BLaER1 treated with 17β-estradiol and CSF1 and Interleukin-3, amounts not matched to agents 10 nM and 100 nM (cell line): ENCODE measurements at regions not wholly inside any gene's neighbourhood (a gene's known extent, or its start where the extent isn't known, plus 50 kb on each side); places are given as distances from the start of the nearest gene placed in this dataset.

Experiments
- H3K27ac ChIP-seq, 11 experiments: shearing (Covaris generic); formaldehyde crosslinking; 2 replicates each; pipeline ENCODE4 v1.8.1; 2022
- H3K27me3 ChIP-seq, 11 experiments: shearing (Covaris generic); formaldehyde crosslinking; 2 replicates each; pipeline ENCODE4 v1.8.1; 2022
- H3K36me3 ChIP-seq, 11 experiments: shearing (Covaris generic); formaldehyde crosslinking; 2 replicates each; pipeline ENCODE4 v1.8.1; 2022
- H3K4me1 ChIP-seq, 10 experiments: shearing (Covaris generic); formaldehyde crosslinking; 2 replicates each; pipeline ENCODE4 v1.8.1; 2022
- H3K4me2 ChIP-seq, 11 experiments: shearing (Covaris generic); formaldehyde crosslinking; 2 replicates each; pipeline ENCODE4 v1.8.1; 2022
- H3K4me3 ChIP-seq, 10 experiments: shearing (Covaris generic); formaldehyde crosslinking; 2 replicates each; pipeline ENCODE4 v1.8.1; 2022
- H3K9ac ChIP-seq, 11 experiments: shearing (Covaris generic); formaldehyde crosslinking; 2 replicates each; pipeline ENCODE4 v1.8.1; 2022
- H3K9me3 ChIP-seq, 11 experiments: shearing (Covaris generic); formaldehyde crosslinking; replicated peaks in 1 of 11; 2 replicates each; pipeline ENCODE4 v1.8.1; 2022
- H4K20me1 ChIP-seq, 11 experiments: shearing (Covaris generic); formaldehyde crosslinking; 2 replicates each; pipeline ENCODE4 v1.8.1; 2022
- Cebpa-rat ChIP-seq, 11 experiments: shearing (Covaris generic); IDR thresholded peaks; 2 replicates each; pipeline ENCODE4 v1.8.1; 2022

- H4K20me1 ChIP-seq = no peaks in the 10 kb centered on the region
- H3K9me3 ChIP-seq = peaks cover 0 to 13% (median 0%) of the 10 kb centered on the region in 11 experiments; a peak in 3 of 22 replicates
- H3K36me3 ChIP-seq = no peaks in the 10 kb centered on the region
- H3K27ac ChIP-seq = no peak overlapping the region
- H3K4me3 ChIP-seq = no peak overlapping the region
- no peak overlapping the region for H3K9ac ChIP-seq
- no peaks in the 10 kb centered on the region for H3K27me3 ChIP-seq
- TF ChIP-seq Cebpa-rat (IDR thresholded peaks at IDR 0.05) = no peak
- peaks cover 0 to 28% (median 2%) of the 10 kb centered on the region in 10 experiments; a peak in 9 of 20 replicates for H3K4me1 ChIP-seq
- no peak overlapping the region for H3K4me2 ChIP-seq
Observed at GRCh38 chr17:70621566-70621965, 452.2 kb downstream of the KCNJ2 start.

DNA sequence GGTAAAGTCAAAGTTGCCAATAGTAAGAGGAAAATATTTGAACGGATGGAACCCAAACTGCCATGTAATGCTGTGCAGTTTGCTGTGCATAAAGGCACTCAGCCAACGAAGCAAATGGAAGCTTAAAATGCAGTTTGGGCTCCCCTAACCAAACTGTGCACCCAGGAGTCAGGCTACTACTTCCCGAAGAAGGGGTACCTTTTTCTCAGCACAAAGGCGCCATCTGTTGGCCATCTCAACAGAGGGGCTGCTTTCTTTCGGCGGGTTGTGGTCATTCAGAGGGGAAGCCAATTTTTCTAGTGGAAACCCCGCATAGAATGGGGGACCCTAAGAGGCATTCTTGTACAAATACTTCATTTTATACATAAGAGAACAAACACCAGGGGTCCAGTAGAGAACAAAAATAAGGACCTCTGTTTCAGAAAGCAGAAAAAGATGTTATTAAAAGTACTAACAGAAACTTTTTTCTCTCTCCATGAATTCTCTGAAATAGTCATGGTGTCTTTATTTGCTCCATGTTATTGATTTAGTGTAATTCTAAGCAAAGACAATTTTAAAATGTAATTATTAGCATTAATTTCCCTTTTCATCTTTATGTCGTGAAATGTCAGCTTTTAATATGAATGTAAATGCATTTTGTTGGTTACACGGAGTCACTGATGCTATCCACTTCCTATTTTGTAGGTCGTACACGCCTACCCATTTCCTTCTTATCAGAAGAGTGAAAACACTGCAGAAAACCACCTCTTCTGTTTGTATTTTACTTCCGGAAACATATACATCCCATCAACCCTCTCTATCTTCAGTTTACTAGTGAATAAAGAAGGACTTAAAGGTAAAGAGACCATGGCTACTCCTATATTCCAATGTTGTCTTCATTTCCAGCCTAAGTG, 453.3 kb downstream of the KCNJ2 start:
- Histone ChIP-seq H3K9me3 (peaks cover 0 to 13% (median 0%) of the 10 kb centered on the region in 11 experiments; a peak in 3 of 22 replicates), H3K36me3 (no peaks in the 10 kb centered on the region), H4K20me1 (no peaks in the 10 kb centered on the region), H3K4me2 (peak overlapping the region in 3 of 11 experiments; percentile 14 to 54 (median 25); a peak in 6 of 22 replicates), H3K27me3 (no peaks in the 10 kb centered on the region), H3K9ac (no peak overlapping the region), H3K4me3 (no peak overlapping the region), H3K4me1 (peaks cover 0 to 28% (median 2%) of the 10 kb centered on the region in 10 experiments; a peak in 9 of 20 replicates), H3K27ac (peak overlapping the region in 1 of 11 experiments; percentile 36; a peak in 3 of 22 replicates)
- TF ChIP-seq Cebpa-rat (IDR thresholded peaks at IDR 0.05) = no peak

GRCh38 chr17:70624211-70624610, 454.9 kb downstream of the KCNJ2 start:
- Histone ChIP-seq H3K27me3 (no peaks in the 10 kb centered on the region), H3K9me3 (peaks cover 0 to 13% (median 0%) of the 10 kb centered on the region in 11 experiments; a peak in 3 of 22 replicates), H3K4me2 (peak overlapping the region in 6 of 11 experiments; percentile 3 to 63 (median 25); a peak in 10 of 22 replicates), H4K20me1 (no peaks in the 10 kb centered on the region), H3K9ac (no peak overlapping the region), H3K4me3 (no peak overlapping the region), H3K27ac (no peak overlapping the region), H3K4me1 (peaks cover 0 to 28% (median 2%) of the 10 kb centered on the region in 10 experiments; a peak in 9 of 20 replicates), H3K36me3 (no peaks in the 10 kb centered on the region)
- TF ChIP-seq Cebpa-rat (IDR thresholded peaks at IDR 0.05) = no peak

GRCh38 chr17:70629902-70630301, 460.6 kb downstream of the KCNJ2 start:
- Histone ChIP-seq H3K27ac (no peak overlapping the region), H3K9me3 (no peaks in the 10 kb centered on the region), H4K20me1 (no peaks in the 10 kb centered on the region), H3K36me3 (no peaks in the 10 kb centered on the region), H3K4me3 (no peak overlapping the region), H3K27me3 (no peaks in the 10 kb centered on the region), H3K4me2 (no peak overlapping the region), H3K4me1 (peaks cover 0 to 7% (median 0%) of the 10 kb centered on the region in 10 experiments; a peak in 4 of 20 replicates), H3K9ac (no peak overlapping the region)
- TF ChIP-seq Cebpa-rat (IDR thresholded peaks at IDR 0.05) = no peak

DNA sequence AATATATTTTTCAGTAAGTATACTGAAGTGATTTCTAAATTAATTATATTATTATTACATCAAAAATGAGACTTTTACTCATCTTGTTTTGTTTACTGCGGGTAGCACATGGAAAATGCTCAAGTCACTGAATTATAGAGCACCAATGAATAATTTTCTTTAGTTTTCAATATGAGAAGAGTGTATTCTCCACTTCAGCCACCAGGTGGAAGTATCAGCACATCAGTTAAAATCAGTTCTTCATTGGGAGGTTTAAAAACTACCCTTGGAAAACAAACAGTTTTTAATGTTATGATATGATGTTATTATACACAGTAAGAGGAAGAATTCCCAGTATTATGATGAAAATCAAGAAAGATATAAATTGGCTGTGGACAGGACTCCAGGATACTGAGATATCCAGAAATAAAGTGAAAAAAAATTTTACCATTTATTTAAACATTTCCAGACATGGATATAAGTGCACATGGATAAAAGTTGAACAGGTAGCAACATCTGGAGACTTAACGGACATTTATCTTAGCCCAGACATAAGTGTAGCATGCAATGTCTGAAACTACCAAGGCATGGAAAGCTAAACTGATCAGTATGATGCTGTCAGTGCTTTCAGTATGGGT, 467.3 kb downstream of the KCNJ2 start:
- Histone ChIP-seq H3K4me1 (no peaks in the 10 kb centered on the region), H3K4me3 (no peak overlapping the region), H3K36me3 (no peaks in the 10 kb centered on the region), H3K27ac (no peak overlapping the region), H4K20me1 (no peaks in the 10 kb centered on the region), H3K4me2 (no peak overlapping the region), H3K27me3 (no peaks in the 10 kb centered on the region), H3K9me3 (no peaks in the 10 kb centered on the region), H3K9ac (no peak overlapping the region)
- no peak for TF ChIP-seq Cebpa-rat (IDR thresholded peaks at IDR 0.05)

DNA sequence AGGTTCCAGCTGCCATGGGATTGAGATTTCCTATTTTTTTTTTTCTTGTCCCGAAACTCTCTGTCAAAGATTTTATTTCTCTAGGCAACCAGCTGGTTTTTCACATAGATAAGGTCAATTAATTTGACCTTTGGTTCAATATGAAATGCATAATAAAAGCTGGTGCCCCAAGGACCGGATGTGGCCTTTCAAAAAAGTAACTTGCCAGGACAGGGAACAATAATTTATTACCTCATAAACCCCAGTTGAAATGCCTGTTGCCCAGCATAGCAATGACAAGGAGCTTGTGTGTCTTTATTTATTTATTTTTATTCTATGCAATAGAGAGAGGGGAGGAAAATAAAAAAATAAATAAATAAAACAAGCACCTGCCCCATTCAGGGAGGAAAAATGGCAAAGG, 472.7 kb downstream of the KCNJ2 start:
- Histone ChIP-seq H3K27me3 (no peaks in the 10 kb centered on the region), H3K4me3 (no peak overlapping the region), H3K4me1 (no peaks in the 10 kb centered on the region), H3K36me3 (no peaks in the 10 kb centered on the region), H4K20me1 (no peaks in the 10 kb centered on the region), H3K9me3 (peaks cover 0 to 5% (median 0%) of the 10 kb centered on the region in 11 experiments; a peak in 1 of 22 replicates), H3K4me2 (no peak overlapping the region), H3K9ac (no peak overlapping the region), H3K27ac (no peak overlapping the region)
- no peak for TF ChIP-seq Cebpa-rat (IDR thresholded peaks at IDR 0.05)

DNA sequence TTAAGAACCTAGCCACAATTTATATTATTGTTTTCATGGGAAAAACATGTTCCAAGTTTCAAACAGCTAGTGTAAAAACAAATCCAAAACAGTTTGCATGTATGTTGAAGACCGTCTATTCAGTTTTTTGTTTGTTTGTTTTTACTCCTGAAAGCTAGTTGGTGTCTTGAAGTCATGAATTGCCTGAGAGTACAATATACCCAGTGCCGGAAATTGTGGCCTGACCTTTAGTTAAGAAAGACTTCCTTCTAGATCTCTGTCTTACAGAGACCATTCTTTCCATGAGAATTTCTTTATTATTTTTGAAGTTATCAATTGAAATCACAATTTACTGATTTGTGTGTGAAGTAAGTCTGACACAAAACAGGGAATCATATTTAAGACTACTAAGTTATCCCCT, 474.8 kb downstream of the KCNJ2 start:
- Histone ChIP-seq H3K9ac (no peak overlapping the region), H3K4me2 (no peak overlapping the region), H3K4me3 (no peak overlapping the region), H3K9me3 (peaks cover 0 to 5% (median 0%) of the 10 kb centered on the region in 11 experiments; a peak in 1 of 22 replicates), H4K20me1 (no peaks in the 10 kb centered on the region), H3K36me3 (no peaks in the 10 kb centered on the region), H3K27ac (no peak overlapping the region), H3K4me1 (no peaks in the 10 kb centered on the region), H3K27me3 (no peaks in the 10 kb centered on the region)
- no peak for TF ChIP-seq Cebpa-rat (IDR thresholded peaks at IDR 0.05)

DNA sequence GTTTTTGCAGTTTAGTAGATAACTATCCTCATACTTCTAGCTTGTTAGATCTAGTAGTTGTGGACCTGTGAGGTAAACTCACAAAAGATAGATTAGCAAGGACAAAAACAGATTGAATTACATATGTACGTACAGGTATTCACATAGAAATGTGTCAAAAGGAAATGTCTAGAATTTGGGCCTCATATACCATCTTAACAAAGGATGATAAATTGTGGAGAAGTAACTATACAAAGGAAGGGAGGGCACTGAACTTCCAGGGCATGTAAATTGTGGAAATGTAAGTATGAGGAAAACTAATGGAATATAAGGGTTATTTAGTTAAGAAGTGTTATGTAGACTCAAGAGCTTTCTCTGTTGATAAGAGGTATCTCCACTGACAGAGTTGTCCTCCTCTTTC, 477.3 kb downstream of the KCNJ2 start:
- no peak overlapping the region for H3K4me2 ChIP-seq
- H3K9me3 ChIP-seq = peaks cover 0 to 5% (median 0%) of the 10 kb centered on the region in 11 experiments; a peak in 1 of 22 replicates
- no peak overlapping the region for H3K9ac ChIP-seq
- no peaks in the 10 kb centered on the region for H3K27me3 ChIP-seq
- H3K36me3 ChIP-seq = no peaks in the 10 kb centered on the region
- no peaks in the 10 kb centered on the region for H3K4me1 ChIP-seq
- H4K20me1 ChIP-seq = no peaks in the 10 kb centered on the region
- TF ChIP-seq Cebpa-rat (IDR thresholded peaks at IDR 0.05) = no peak
- H3K27ac ChIP-seq = no peak overlapping the region
- no peak overlapping the region for H3K4me3 ChIP-seq

DNA sequence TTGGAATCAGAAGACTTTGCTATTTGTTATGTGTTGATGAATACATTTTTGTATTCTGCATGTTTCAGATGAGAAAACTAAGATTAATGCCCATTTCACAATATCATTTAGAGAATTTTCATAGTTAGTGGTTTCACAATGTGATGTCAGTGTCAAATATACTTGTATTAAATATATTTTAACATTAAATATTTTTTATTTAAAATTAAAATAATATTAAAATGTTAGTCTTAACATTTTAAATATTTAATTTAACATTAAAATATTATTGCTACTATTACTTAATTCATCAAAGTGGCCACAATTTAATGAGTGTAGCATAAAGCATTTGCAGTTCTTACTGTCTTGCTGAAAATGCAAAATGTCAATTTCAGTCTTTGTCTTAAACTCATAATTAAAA, 478.8 kb downstream of the KCNJ2 start:
- H3K4me1 ChIP-seq = no peaks in the 10 kb centered on the region
- H3K9me3 ChIP-seq = peaks cover 0 to 5% (median 0%) of the 10 kb centered on the region in 11 experiments; a peak in 1 of 22 replicates
- no peaks in the 10 kb centered on the region for H4K20me1 ChIP-seq
- no peak overlapping the region for H3K9ac ChIP-seq
- H3K36me3 ChIP-seq = no peaks in the 10 kb centered on the region
- H3K4me2 ChIP-seq = no peak overlapping the region
- H3K27ac ChIP-seq = no peak overlapping the region
- no peak overlapping the region for H3K4me3 ChIP-seq
- H3K27me3 ChIP-seq = no peaks in the 10 kb centered on the region
- TF ChIP-seq Cebpa-rat (IDR thresholded peaks at IDR 0.05) = no peak
